Ovary (tissue), 7 donors: ENCODE measurements at regions not wholly inside any gene's neighbourhood (a gene's known extent, or its start where the extent isn't known, plus 50 kb on each side); places are given as distances from the start of the nearest gene placed in this dataset.

Source experiments
- DNase-seq, 5 donors: peaks; one replicate each; pipeline ENCODE4 v3.0.0-alpha.2; 2019 to 2020
- H3K27ac ChIP-seq, 2 donors: fragments of 200-600 bp; one replicate each; pipeline versions ENCODE4 v1.5.1 to v1.8.0; 2019 to 2022
- H3K27me3 ChIP-seq: fragments of 200-600 bp; one replicate; pipeline ENCODE4 v1.8.0; 2022
- H3K36me3 ChIP-seq: fragments of 200-600 bp; sonication (generic); one replicate; pipeline ENCODE4 v1.5.1; 2019
- H3K4me1 ChIP-seq: one replicate; pipeline ENCODE4 v1.8.1; 2013; ENCODE audit warnings: mild to moderate bottlenecking, moderate library complexity; ENCODE audit not compliant: insufficient read depth
- H3K4me3 ChIP-seq: fragments of 200-600 bp; sonication (generic); one replicate; pipeline ENCODE4 v1.5.1; 2017
- H3K9me3 ChIP-seq, 2 donors: fragments of 200-600 bp in 1 of 2; sonication (generic) in 1 of 2; one replicate each; pipeline versions ENCODE4 v1.5.1 to v1.8.1; 2013 to 2019; ENCODE audit warnings: mild to moderate bottlenecking in 1 of 2, moderate library complexity in 1 of 2
- CTCF ChIP-seq, 3 donors: fragments of 450-650 bp in 2 of 3; fragments of 200-600 bp in 1 of 3; IDR thresholded peaks; one replicate each; pipeline versions ENCODE4 v1.5.1 to v1.8.0; 2016 to 2022; ENCODE audit warnings: antibody characterized with exemption in 3 of 3, mild to moderate bottlenecking in 1 of 3
- EP300 ChIP-seq: sonication (generic); formaldehyde crosslinking; IDR thresholded peaks from one replicate; pipeline ENCODE4 v1.6.1; 2017; ENCODE audit warnings: antibody characterized with exemption
- POLR2A ChIP-seq: fragments of 450-650 bp; IDR thresholded peaks from one replicate; pipeline ENCODE4 v1.6.1; 2017; ENCODE audit warnings: antibody characterized with exemption, mild to moderate bottlenecking, moderate library complexity
- WGBS, 3 donors: extraction: QIAGEN DNeasy Blood & Tissue Kit in 1 of 3; methylation state at CpG; one replicate each; pipeline versions ENCODE4 v1.1.5 to v1.1.7; 2013 to 2017; 5-methylcytosine and 5-hydroxymethylcytosine counted together
- intact Hi-C, 4 donors: fragments of 100-400 bp; cut with DNase I; formaldehyde crosslinking; loops; one replicate each; pipeline versions ENCODE4 v1.11.0 to v1.15.1; 2022 to 2023
- donor health status: DM: no; HTN: no; CAD: no; lungs with moderate emphysema.
- donor health status: DM: no; HTN: no; CAD: no.
- donor health status: Bipolar disorder and iron deficiency.
- donor health status: DM: no; HTN: no; CAD: no.
- donor health status: DM: yes; HTN: yes; CAD: no.

GRCh38 chr7:119392-120163 lies 72.8 kb upstream of the FAM20C start:
- H3K4me1 ChIP-seq: peaks cover 10% of the 10 kb centered on the region
- WGBS, 3 donors: 66 to 71% (median 67%) methylated on average over 26 to 27 of the region's 27 CpGs
- intact Hi-C loops: no loop called here
- DNase-seq: peak in 1 of 5 donors; percentile 17
- no peaks in the 10 kb centered on the region for H3K27me3 ChIP-seq
- TF ChIP-seq CTCF (IDR thresholded peaks at IDR 0.05) (no peak), EP300 (no peak), POLR2A (no peak)
- H3K4me3 ChIP-seq: no peak overlapping the region
- H3K36me3 ChIP-seq: no peaks in the 10 kb centered on the region
- H3K27ac ChIP-seq: no peak overlapping the region
- no peaks in the 10 kb centered on the region for H3K9me3 ChIP-seq

- intact Hi-C loops: no loop called here
Observed at GRCh38 chr7:120164-120991, 72.0 kb upstream of the FAM20C start.

GRCh38 chr7:121002-121785 lies 71.2 kb upstream of the FAM20C start:
- intact Hi-C loops: no loop called here
- DNase-seq: peak in 1 of 5 donors; percentile 11
- no peak for TF ChIP-seq EP300
- no peak for TF ChIP-seq POLR2A
- TF ChIP-seq CTCF (IDR thresholded peaks at IDR 0.05): no peak
- Histone ChIP-seq H3K36me3 (no peaks in the 10 kb centered on the region), H3K4me1 (peaks cover 10% of the 10 kb centered on the region), H3K27me3 (no peaks in the 10 kb centered on the region), H3K27ac (no peak overlapping the region), H3K4me3 (no peak overlapping the region), H3K9me3 (no peaks in the 10 kb centered on the region)
- WGBS, 3 donors: 50 to 63% (median 61%) methylated on average over 18 of the region's 18 CpGs

More at GRCh38 chr7:120164-120991, 72.0 kb upstream of the FAM20C start:
- Histone ChIP-seq H3K27me3 (no peaks in the 10 kb centered on the region), H3K4me1 (peaks cover 10% of the 10 kb centered on the region), H3K4me3 (no peak overlapping the region), H3K36me3 (no peaks in the 10 kb centered on the region), H3K27ac (no peak overlapping the region), H3K9me3 (no peaks in the 10 kb centered on the region)
- TF ChIP-seq POLR2A: no peak
- TF ChIP-seq CTCF (IDR thresholded peaks at IDR 0.05): no peak
- no peak for TF ChIP-seq EP300
- WGBS, 3 donors: 65 to 74% (median 68%) methylated on average over 27 of the region's 27 CpGs
- DNase-seq: peak in 2 of 5 donors; percentile 13 to 30

DNA sequence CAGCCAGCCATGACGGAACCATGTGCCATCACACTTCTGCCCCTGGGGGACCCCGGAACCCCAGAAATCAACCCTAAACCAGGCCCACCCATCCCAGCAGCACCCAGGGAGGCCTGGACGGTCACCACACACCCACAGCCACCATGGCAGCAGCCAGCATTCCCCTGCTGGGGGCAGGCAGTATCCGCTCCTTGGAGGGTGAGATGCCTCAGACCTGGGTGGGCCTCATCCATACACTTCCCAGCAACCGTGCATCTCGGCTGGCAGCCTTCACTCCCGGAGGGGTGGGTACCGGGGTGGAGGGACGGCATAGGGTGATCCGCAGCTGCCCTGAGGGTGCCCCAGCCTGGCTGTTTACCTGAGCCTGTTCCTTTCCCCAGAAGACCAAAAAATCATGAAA lies 69.1 kb upstream of the FAM20C start:
- intact Hi-C loops: no loop called here
- Histone ChIP-seq H3K27ac (no peak overlapping the region), H3K27me3 (no peaks in the 10 kb centered on the region), H3K4me3 (no peak overlapping the region), H3K9me3 (no peaks in the 10 kb centered on the region), H3K4me1 (peaks cover 10% of the 10 kb centered on the region), H3K36me3 (no peaks in the 10 kb centered on the region)
- DNase-seq: no peak
- WGBS, 3 donors: 87 to 97% (median 90%) methylated on average over 10 of the region's 10 CpGs
- TF ChIP-seq CTCF (IDR thresholded peaks at IDR 0.05) (no peak), POLR2A (no peak), EP300 (no peak)
